GM12873 (cell line): ENCODE measurements at regions not wholly inside any gene's neighbourhood (a gene's known extent, or its start where the extent isn't known, plus 50 kb on each side); places are given as distances from the start of the nearest gene placed in this dataset.

Experiments
- CTCF ChIP-seq: IDR thresholded peaks from 2 replicates; pipeline ENCODE4 v1.5.1; 2012; ENCODE audit warnings: low read depth, mild to moderate bottlenecking, moderate library complexity, low read length, control low read depth; ENCODE audit not compliant: insufficient read depth; ENCODE audit errors: missing control alignments

GRCh38 chr2:217482056-217482710, 520.6 kb downstream of the TNS1 start:
- no peak for TF ChIP-seq CTCF

GRCh38 chr2:217481577-217481976, 521.2 kb downstream of the TNS1 start:
- TF ChIP-seq CTCF = no peak

GRCh38 chr2:217479566-217479965, 523.2 kb downstream of the TNS1 start:
- no peak for TF ChIP-seq CTCF

GRCh38 chr2:217478831-217479455, 523.9 kb downstream of the TNS1 start:
- no peak for TF ChIP-seq CTCF

- TF ChIP-seq CTCF = no peak
Measured at GRCh38 chr2:217477583-217477982, 525.2 kb downstream of the TNS1 start.

GRCh38 chr2:217475791-217476190, 527.0 kb downstream of the TNS1 start:
- no peak for TF ChIP-seq CTCF

GRCh38 chr2:217475101-217475500, 527.7 kb downstream of the TNS1 start:
- TF ChIP-seq CTCF = no peak
